NT2/D1 (cell line): ENCODE measurements at regions not wholly inside any gene's neighbourhood (a gene's known extent, or its start where the extent isn't known, plus 50 kb on each side); places are given as distances from the start of the nearest gene placed in this dataset.

Experiments used
- DNase-seq: peaks from one replicate; pipeline ENCODE4 v3.0.0-alpha.2; 2011; ENCODE audit warnings: low read depth, low spot score
- H3K27me3 ChIP-seq: 2 replicates; pipeline ENCODE4 v1.6.0; 2011; ENCODE audit warnings: mild to moderate bottlenecking; ENCODE audit not compliant: insufficient read length, insufficient read depth
- H3K36me3 ChIP-seq: 2 replicates; pipeline ENCODE4 v1.6.1; 2011; ENCODE audit warnings: mild to moderate bottlenecking, low read length, mixed read lengths; ENCODE audit not compliant: insufficient read depth, insufficient read length
- H3K4me1 ChIP-seq: 2 replicates; pipeline ENCODE4 v1.5.1; 2011; ENCODE audit not compliant: insufficient read depth, insufficient read length
- H3K4me3 ChIP-seq: 2 replicates; pipeline ENCODE4 v1.5.1; 2011; ENCODE audit warnings: low read depth; ENCODE audit not compliant: insufficient read length
- H3K9ac ChIP-seq: 2 replicates; pipeline ENCODE4 v1.6.0; 2011; ENCODE audit warnings: low read depth; ENCODE audit not compliant: insufficient read length
- H3K9me3 ChIP-seq: 2 replicates; pipeline ENCODE4 v1.5.1; 2011; ENCODE audit warnings: mild to moderate bottlenecking, low read length; ENCODE audit not compliant: insufficient read depth
- SUZ12 ChIP-seq: IDR thresholded peaks from 2 replicates; pipeline ENCODE4 v1.6.1; 2011; ENCODE audit not compliant: insufficient read length, insufficient read depth; ENCODE audit errors: extremely low read depth
- YY1 ChIP-seq: IDR thresholded peaks from 2 replicates; pipeline ENCODE4 v1.6.1; 2011; ENCODE audit not compliant: insufficient read length, insufficient read depth
- ZNF274 ChIP-seq: IDR thresholded peaks from 2 replicates; pipeline ENCODE4 v1.6.1; 2011; ENCODE audit warnings: mild to moderate bottlenecking, low read depth, low read length

- TF ChIP-seq ZNF274: no peak
- TF ChIP-seq YY1: no peak
- TF ChIP-seq SUZ12: no peak
These were observed 216.2 kb upstream of the UBE2E2 start for GRCh38 chr3:22986958-22987357.

GRCh38 chr3:22988566-22988965, 214.6 kb upstream of the UBE2E2 start:
- no peaks in the 10 kb centered on the region for H3K36me3 ChIP-seq
- H3K4me1 ChIP-seq: no peaks in the 10 kb centered on the region
- TF ChIP-seq SUZ12 (no peak), YY1 (no peak), ZNF274 (no peak)
- no peak overlapping the region for H3K4me3 ChIP-seq
- peaks cover 7% of the 10 kb centered on the region; the same call in 1 of the 2 replicates for H3K9me3 ChIP-seq
- no peak for DNase-seq
- H3K27me3 ChIP-seq: no peaks in the 10 kb centered on the region
- no peak overlapping the region for H3K9ac ChIP-seq

More at GRCh38 chr3:22986958-22987357, 216.2 kb upstream of the UBE2E2 start:
- Histone ChIP-seq H3K9ac (no peak overlapping the region), H3K4me3 (no peak overlapping the region), H3K27me3 (no peaks in the 10 kb centered on the region), H3K4me1 (no peaks in the 10 kb centered on the region), H3K36me3 (no peaks in the 10 kb centered on the region), H3K9me3 (peaks cover 7% of the 10 kb centered on the region; the same call in 1 of the 2 replicates)
- no peak for DNase-seq

- H3K4me1 ChIP-seq: no peaks in the 10 kb centered on the region
- no peak overlapping the region for H3K9ac ChIP-seq
- H3K9me3 ChIP-seq: peaks cover 7% of the 10 kb centered on the region; the same call in 1 of the 2 replicates
- no peaks in the 10 kb centered on the region for H3K27me3 ChIP-seq
- TF ChIP-seq YY1: no peak
- no peak for TF ChIP-seq ZNF274
- no peak overlapping the region for H3K4me3 ChIP-seq
- H3K36me3 ChIP-seq: no peaks in the 10 kb centered on the region
- no peak for DNase-seq
These were observed 213.4 kb upstream of the UBE2E2 start for GRCh38 chr3:22989716-22990115.

GRCh38 chr3:22990291-22991200, 212.6 kb upstream of the UBE2E2 start:
- Histone ChIP-seq H3K9me3 (peaks cover 7% of the 10 kb centered on the region; the same call in 1 of the 2 replicates), H3K27me3 (no peaks in the 10 kb centered on the region), H3K4me1 (no peaks in the 10 kb centered on the region), H3K4me3 (no peak overlapping the region), H3K9ac (no peak overlapping the region), H3K36me3 (no peaks in the 10 kb centered on the region)
- TF ChIP-seq YY1 (no peak), SUZ12 (no peak)
- no peak for DNase-seq

GRCh38 chr3:22994781-22995180, 208.3 kb upstream of the UBE2E2 start:
- Histone ChIP-seq H3K9ac (no peak overlapping the region), H3K9me3 (peaks cover 7% of the 10 kb centered on the region; the same call in 1 of the 2 replicates), H3K4me3 (no peak overlapping the region), H3K4me1 (peaks cover 3% of the 10 kb centered on the region), H3K27me3 (no peaks in the 10 kb centered on the region), H3K36me3 (no peaks in the 10 kb centered on the region)
- no peak for TF ChIP-seq SUZ12
- no peak for TF ChIP-seq YY1
- TF ChIP-seq ZNF274: no peak
- no peak for DNase-seq

GRCh38 chr3:22996920-22997571, 206.1 kb upstream of the UBE2E2 start:
- TF ChIP-seq ZNF274 (no peak), SUZ12 (no peak), YY1 (no peak)
- no peak overlapping the region for H3K9ac ChIP-seq
- peaks cover 3% of the 10 kb centered on the region for H3K4me1 ChIP-seq
- no peak overlapping the region for H3K4me3 ChIP-seq
- no peaks in the 10 kb centered on the region for H3K27me3 ChIP-seq
- peak; percentile 52 for DNase-seq
- H3K36me3 ChIP-seq: no peaks in the 10 kb centered on the region
- no peaks in the 10 kb centered on the region for H3K9me3 ChIP-seq

DNA sequence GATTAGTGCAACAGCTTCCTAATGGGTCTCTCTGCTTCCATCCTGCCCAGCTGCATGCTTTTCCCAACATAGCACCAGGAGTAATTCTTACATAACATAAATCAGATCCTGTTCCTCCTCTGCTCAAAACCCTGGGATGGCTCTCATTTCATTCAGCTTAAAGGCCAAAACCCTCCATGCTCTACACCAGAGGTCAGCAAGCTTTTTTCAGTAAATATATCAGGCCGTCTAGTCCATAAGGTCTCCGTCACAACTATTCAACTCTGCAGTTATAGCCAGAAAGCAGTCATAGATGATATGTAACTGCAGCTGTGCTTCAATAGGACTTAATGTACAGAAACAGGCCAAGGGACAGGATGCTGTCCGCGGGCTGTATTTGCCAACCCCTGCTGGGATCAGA, 202.8 kb upstream of the UBE2E2 start:
- TF ChIP-seq SUZ12 (no peak), YY1 (no peak), ZNF274 (no peak)
- Histone ChIP-seq H3K4me3 (no peak overlapping the region), H3K36me3 (no peaks in the 10 kb centered on the region), H3K27me3 (no peaks in the 10 kb centered on the region), H3K4me1 (peaks cover 3% of the 10 kb centered on the region), H3K9me3 (no peaks in the 10 kb centered on the region), H3K9ac (no peak overlapping the region)
- DNase-seq: no peak
